ENCODE measurements at regions not wholly inside any gene's neighbourhood (a gene's known extent, or its start where the extent isn't known, plus 50 kb on each side); places are given as distances from the start of the nearest gene placed in this dataset.

DNA sequence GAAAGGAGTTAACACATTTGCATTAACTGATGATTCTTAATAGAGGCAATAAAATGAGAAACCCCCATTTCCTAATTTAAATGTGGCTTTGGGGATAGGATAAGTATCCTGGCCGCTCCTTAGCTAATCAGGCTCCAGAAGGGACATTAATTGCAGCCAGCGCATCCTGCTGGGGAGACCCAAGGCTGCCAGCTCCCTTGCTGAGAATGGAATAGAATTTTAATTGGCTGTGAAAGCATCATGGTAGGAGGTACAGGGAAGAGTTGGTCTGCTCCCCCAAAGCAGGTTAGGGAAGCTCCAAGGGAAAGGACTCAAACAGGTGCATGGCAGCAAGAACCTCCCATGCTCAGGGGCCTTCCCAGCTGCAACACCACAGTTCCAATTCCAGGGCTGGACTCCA lies 71.4 kb downstream of the MARCHF4 start:
- peaks cover 3% of the 10 kb centered on the region for H3K27me3 Mint-ChIP-seq (ENCODE audit: low read depth)
- H3K27ac Mint-ChIP-seq = no peak overlapping the region
- no peaks in the 10 kb centered on the region for H3K9me3 Mint-ChIP-seq (ENCODE audit: insufficient read depth)
- DNase-seq = no peak
- no peak overlapping the region for H3K4me3 Mint-ChIP-seq
- no peak for ATAC-seq
- ChIA-PET CTCF (no interaction called here), POLR2A (no interaction called here)
- H3K4me1 Mint-ChIP-seq (ENCODE audit: low read depth) = peaks cover 5% of the 10 kb centered on the region
- H3K36me3 Mint-ChIP-seq (ENCODE audit: low read depth) = no peaks in the 10 kb centered on the region

DNA sequence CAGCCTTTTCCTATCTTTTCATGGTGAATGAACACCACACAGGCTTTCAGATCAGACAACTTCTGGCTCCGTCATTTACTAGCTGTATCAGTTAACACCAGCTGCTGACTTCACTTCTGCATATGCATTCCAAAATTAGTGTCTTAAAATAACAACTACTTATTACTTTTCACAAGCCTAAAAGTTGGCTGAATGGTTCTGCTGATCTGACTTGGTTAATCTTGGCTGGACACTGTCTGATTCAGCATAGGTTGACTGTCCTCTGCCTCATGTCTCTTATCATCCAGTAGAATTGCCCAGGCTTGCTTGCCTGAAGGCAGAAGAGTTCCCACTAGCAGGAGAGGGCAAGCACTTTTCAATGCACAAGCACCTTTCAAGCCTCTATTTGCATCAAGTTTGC lies 72.7 kb downstream of the MARCHF4 start:
- Mint-ChIP-seq H3K4me1 (ENCODE audit: low read depth) (peaks cover 5% of the 10 kb centered on the region), H3K36me3 (ENCODE audit: low read depth) (no peaks in the 10 kb centered on the region), H3K27me3 (ENCODE audit: low read depth) (peaks cover 3% of the 10 kb centered on the region), H3K9me3 (ENCODE audit: insufficient read depth) (no peaks in the 10 kb centered on the region), H3K4me3 (no peak overlapping the region), H3K27ac (no peak overlapping the region)
- CTCF ChIA-PET = no interaction called here
- no peak for ATAC-seq
- DNase-seq = no peak
- POLR2A ChIA-PET = no interaction called here

DNA sequence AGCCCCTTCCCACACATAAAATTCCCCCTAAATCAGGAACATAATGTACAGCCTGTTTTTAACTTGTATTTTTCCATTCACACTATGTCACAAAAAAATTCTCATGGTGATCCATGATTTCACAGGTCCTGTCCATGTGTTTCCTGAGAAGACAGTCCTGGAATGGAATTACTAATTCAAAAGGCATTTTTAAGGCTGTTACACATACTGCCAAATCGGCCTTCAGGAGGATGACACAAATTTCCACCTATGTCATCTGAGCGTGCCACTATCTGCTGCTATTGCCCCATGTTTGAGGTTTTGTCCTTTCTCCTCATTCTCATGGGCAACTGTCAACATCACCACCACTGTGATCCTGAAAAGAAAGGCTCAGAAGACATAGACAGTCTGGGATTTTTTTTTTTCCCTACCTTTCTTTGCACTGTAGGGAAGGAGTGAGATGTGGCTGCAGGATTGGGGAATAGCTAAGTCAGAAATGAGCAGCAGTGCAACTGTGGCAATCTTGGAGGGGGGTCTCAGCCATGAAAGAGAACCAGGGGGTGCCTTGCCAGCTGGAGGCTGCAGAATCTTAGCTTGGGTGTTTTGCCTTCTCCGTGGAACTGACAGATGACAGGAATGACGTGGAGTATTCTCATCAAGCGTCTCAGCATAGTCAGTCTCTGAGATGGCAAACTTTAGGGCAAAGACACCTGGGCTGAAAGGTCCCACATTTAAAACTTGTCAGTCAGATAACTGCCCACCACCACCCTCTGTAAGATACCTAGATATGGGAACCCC lies 73.4 kb downstream of the MARCHF4 start:
- ATAC-seq = no peak
- POLR2A ChIA-PET = no interaction called here
- Mint-ChIP-seq H3K9me3 (ENCODE audit: insufficient read depth) (no peaks in the 10 kb centered on the region), H3K4me3 (no peak overlapping the region), H3K36me3 (ENCODE audit: low read depth) (no peaks in the 10 kb centered on the region), H3K27me3 (ENCODE audit: low read depth) (peaks cover 3% of the 10 kb centered on the region), H3K27ac (no peak overlapping the region), H3K4me1 (ENCODE audit: low read depth) (peaks cover 5% of the 10 kb centered on the region)
- DNase-seq = no peak
- CTCF ChIA-PET = no interaction called here

DNA sequence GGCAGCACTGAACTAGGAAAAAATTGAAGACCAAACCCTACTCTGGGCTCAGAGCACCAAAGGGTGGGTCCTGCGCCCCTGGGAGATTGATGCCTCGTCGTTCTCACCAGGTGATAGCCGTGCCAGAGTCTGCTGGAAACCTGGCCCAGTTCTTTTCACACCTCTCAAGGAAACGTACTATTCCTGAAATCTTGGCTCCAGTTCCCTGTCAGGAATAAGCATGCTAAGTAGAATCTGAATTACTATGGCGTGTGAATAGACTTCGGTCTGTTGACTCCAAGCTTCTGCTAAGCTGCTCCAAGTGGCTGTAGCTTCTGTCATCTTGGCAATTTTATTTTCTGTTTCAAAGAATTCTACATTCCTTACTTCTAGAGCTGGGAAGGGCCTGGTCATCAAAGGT lies 75.4 kb downstream of the MARCHF4 start:
- Mint-ChIP-seq H3K4me1 (ENCODE audit: low read depth) (peaks cover 5% of the 10 kb centered on the region), H3K36me3 (ENCODE audit: low read depth) (no peaks in the 10 kb centered on the region), H3K9me3 (ENCODE audit: insufficient read depth) (no peaks in the 10 kb centered on the region), H3K4me3 (no peak overlapping the region), H3K27ac (no peak overlapping the region), H3K27me3 (ENCODE audit: low read depth) (peaks cover 6% of the 10 kb centered on the region)
- ChIA-PET POLR2A (no interaction called here), CTCF (interaction anchor here (0.7 kb wide), 1 partner anchor 476 kb away, joined by 3 read pairs; no protein-coding TSS in a partner anchor)
- DNase-seq (no peak), ATAC-seq (no peak)

DNA sequence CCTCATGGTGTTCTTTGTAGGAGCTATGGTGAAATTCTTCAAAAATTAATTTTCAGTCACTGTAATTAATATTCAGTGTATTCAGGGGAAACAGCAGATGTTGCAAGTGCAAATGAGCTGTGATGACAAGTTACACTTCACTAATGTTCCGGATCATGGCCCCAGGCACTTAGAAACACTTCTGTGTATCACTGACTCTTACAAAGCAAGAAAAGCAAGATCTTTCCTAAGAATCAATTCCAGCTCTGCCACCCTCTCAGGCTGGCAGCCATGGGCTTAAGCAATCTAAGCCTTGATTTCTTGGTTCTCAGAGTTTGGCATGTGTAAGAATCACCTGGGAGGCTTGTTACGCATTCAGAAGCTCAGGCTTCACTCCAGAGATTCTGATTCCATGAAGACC lies 78.0 kb downstream of the MARCHF4 start:
- POLR2A ChIA-PET = no interaction called here
- H3K4me1 Mint-ChIP-seq (ENCODE audit: low read depth) = peaks cover 5% of the 10 kb centered on the region
- DNase-seq = no peak
- no peaks in the 10 kb centered on the region for H3K36me3 Mint-ChIP-seq (ENCODE audit: low read depth)
- CTCF ChIA-PET = interaction anchor here (1.6 kb wide), 1 partner anchor 110 kb away, joined by 4 read pairs; no protein-coding TSS in a partner anchor
- no peak overlapping the region for H3K27ac Mint-ChIP-seq
- no peak overlapping the region for H3K4me3 Mint-ChIP-seq
- ATAC-seq = no peak
- no peaks in the 10 kb centered on the region for H3K9me3 Mint-ChIP-seq (ENCODE audit: insufficient read depth)
- H3K27me3 Mint-ChIP-seq (ENCODE audit: low read depth) = peaks cover 2% of the 10 kb centered on the region

DNA sequence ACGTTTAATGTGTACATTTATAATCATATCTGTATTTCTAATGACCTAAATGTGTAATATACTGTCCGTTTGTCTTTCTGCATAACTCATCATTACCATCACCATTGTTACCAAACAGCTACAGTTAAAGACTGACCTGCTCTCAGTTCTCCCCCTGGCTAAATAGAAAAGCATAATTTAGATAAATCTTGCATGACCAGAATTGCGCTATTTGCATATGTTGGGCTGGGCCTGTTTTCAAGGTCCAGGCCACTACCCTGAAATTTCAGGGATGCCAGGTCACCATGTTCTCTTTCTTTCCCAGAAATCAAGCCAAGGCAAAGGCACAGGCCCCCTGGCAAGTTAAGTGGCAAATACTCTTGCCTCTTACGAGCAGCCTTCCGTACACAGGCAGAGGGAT lies 78.4 kb downstream of the MARCHF4 start:
- Mint-ChIP-seq H3K27me3 (ENCODE audit: low read depth) (peaks cover 2% of the 10 kb centered on the region), H3K4me1 (ENCODE audit: low read depth) (peaks cover 5% of the 10 kb centered on the region), H3K36me3 (ENCODE audit: low read depth) (no peaks in the 10 kb centered on the region), H3K27ac (no peak overlapping the region), H3K4me3 (no peak overlapping the region), H3K9me3 (ENCODE audit: insufficient read depth) (no peaks in the 10 kb centered on the region)
- ATAC-seq (no peak), DNase-seq (no peak)
- POLR2A ChIA-PET = no interaction called here
- CTCF ChIA-PET = interaction anchor here (1.6 kb wide), 1 partner anchor 110 kb away, joined by 4 read pairs; no protein-coding TSS in a partner anchor

DNA sequence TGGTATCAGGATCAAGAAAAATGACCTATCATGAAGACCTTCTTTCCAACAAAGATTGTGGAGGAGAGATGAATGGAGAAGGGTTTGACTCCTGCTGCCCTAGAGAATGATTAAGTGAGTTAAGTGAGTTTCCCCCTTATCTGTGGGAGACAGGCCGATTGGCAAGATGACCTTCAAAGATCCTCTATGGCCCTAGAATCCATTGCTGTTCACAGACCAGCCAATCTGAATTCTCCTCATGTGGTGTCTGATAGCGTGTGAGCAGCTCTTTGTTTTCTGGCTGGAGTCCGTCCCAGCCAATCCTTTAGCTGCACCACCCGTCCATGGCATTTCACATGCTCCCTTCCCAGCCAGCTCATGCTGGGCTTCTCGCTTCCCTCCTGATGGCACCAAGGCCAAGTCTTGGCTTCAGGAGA lies 79.4 kb downstream of the MARCHF4 start:
- ChIA-PET POLR2A (no interaction called here), CTCF (no interaction called here)
- H3K4me3 Mint-ChIP-seq = no peak overlapping the region
- H3K27me3 Mint-ChIP-seq (ENCODE audit: low read depth) = peaks cover 2% of the 10 kb centered on the region
- ATAC-seq = no peak
- H3K4me1 Mint-ChIP-seq (ENCODE audit: low read depth) = peaks cover 5% of the 10 kb centered on the region
- no peaks in the 10 kb centered on the region for H3K36me3 Mint-ChIP-seq (ENCODE audit: low read depth)
- no peaks in the 10 kb centered on the region for H3K9me3 Mint-ChIP-seq (ENCODE audit: insufficient read depth)
- no peak overlapping the region for H3K27ac Mint-ChIP-seq
- DNase-seq = no peak

DNA sequence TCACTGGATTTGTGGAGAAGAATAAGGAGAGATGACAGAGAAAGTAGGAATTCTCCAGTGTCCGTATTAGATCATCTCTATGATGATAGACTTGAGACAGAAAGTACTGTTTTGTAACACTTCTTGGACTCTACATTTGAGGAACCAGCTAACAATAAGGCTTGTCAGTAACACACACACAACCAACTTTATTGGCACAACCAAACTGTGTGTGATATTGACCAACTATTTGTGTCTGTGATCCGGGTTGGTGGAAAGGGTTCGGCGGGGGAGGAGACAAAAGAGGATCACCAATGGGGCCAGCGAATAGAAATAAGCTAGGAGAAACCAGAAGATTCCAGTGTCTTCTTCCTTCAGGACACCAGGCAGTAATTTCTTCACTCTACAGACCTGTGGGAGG lies 79.8 kb downstream of the MARCHF4 start:
- H3K27ac Mint-ChIP-seq = no peak overlapping the region
- H3K27me3 Mint-ChIP-seq (ENCODE audit: low read depth) = peaks cover 2% of the 10 kb centered on the region
- no peak overlapping the region for H3K4me3 Mint-ChIP-seq
- DNase-seq (no peak), ATAC-seq (no peak)
- no peaks in the 10 kb centered on the region for H3K9me3 Mint-ChIP-seq (ENCODE audit: insufficient read depth)
- ChIA-PET POLR2A (no interaction called here), CTCF (no interaction called here)
- peaks cover 5% of the 10 kb centered on the region for H3K4me1 Mint-ChIP-seq (ENCODE audit: low read depth)
- no peaks in the 10 kb centered on the region for H3K36me3 Mint-ChIP-seq (ENCODE audit: low read depth)

DNA sequence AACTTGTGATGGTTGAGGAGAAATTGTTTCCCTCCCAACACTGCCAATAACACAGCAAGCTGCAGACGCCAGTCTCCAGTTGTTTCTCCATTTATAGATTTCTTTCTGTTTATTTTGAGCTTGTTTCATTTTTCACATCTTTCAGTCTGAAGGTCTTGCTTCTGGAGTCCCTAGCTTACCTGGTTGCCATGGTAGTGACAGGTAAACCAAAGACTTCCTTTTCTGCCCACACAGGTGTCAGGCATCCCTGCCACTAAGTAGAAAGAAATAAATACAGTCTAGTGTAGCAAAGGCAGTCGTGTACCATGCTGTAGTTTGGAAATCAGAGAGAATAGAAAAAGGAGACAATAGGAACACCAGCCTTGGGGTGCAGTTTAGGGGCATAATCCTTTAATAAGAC lies 82.8 kb downstream of the MARCHF4 start:
- no peak overlapping the region for H3K4me3 Mint-ChIP-seq
- peaks cover 2% of the 10 kb centered on the region for H3K27me3 Mint-ChIP-seq (ENCODE audit: low read depth)
- no peaks in the 10 kb centered on the region for H3K4me1 Mint-ChIP-seq (ENCODE audit: low read depth)
- H3K36me3 Mint-ChIP-seq (ENCODE audit: low read depth) = no peaks in the 10 kb centered on the region
- no peaks in the 10 kb centered on the region for H3K9me3 Mint-ChIP-seq (ENCODE audit: insufficient read depth)
- CTCF ChIA-PET = no interaction called here
- DNase-seq (no peak), ATAC-seq (no peak)
- POLR2A ChIA-PET = no interaction called here
- no peak overlapping the region for H3K27ac Mint-ChIP-seq

DNA sequence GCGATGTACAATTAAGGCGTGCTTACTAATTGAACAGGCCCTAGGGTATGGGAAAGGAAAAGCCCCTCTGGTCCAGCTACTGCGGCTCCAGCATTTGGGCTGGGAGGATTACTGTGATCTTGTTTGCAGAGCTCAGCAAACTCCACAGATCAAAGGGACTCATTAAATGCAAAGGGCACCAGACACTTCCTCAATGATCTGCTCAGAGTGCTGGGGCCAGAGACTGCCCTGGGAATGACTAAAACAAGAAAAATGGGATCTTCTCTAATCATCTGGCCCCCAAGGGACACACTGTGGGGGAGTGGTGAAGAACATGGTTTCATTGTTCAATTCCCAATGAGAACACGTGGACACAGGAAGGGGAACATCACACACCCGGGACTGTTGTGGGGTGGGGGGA lies 85.0 kb downstream of the MARCHF4 start:
- no peak for DNase-seq
- POLR2A ChIA-PET = no interaction called here
- ATAC-seq = no peak
- CTCF ChIA-PET = interaction anchor here (0.8 to 1.1 kb wide), 2 partner anchors 117 to 122 kb away, joined by 3 to 4 read pairs; no protein-coding TSS in a partner anchor
- no peaks in the 10 kb centered on the region for H3K4me1 Mint-ChIP-seq (ENCODE audit: low read depth)
- H3K4me3 Mint-ChIP-seq = no peak overlapping the region
- no peak overlapping the region for H3K27ac Mint-ChIP-seq
- H3K36me3 Mint-ChIP-seq (ENCODE audit: low read depth) = no peaks in the 10 kb centered on the region
- no peaks in the 10 kb centered on the region for H3K9me3 Mint-ChIP-seq (ENCODE audit: insufficient read depth)
- no peaks in the 10 kb centered on the region for H3K27me3 Mint-ChIP-seq (ENCODE audit: low read depth)

DNA sequence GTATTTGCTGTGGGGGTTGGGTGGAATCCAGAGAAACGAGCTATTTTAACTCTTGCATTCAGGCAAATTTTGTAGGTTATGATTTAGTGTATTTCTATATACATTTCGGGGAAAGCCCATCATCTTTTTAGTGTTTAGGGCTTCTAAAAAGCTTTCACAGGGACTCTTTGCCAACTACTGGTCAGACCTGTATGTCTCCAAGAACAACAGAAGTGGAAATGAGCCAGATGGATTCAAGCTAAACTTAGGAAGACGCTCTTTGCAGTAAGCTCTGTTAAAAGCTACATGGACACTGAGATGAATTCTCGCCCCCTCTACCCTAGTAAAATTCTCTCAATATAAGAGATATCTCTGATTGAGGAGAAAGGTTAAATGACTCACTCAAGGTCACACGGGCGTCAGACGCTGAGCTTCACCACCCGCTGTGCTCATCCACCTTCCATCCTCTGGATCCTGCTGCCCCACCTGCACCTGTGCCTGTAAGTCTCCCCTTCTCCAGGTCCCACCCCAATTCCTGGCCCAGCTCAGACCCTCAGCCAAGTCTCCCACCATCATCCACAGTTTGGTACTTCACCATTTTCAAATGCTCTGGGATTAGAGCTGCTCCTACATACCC lies 85.6 kb downstream of the MARCHF4 start:
- Mint-ChIP-seq H3K36me3 (ENCODE audit: low read depth) (no peaks in the 10 kb centered on the region), H3K9me3 (ENCODE audit: insufficient read depth) (no peaks in the 10 kb centered on the region), H3K4me3 (no peak overlapping the region), H3K27me3 (ENCODE audit: low read depth) (no peaks in the 10 kb centered on the region), H3K4me1 (ENCODE audit: low read depth) (no peaks in the 10 kb centered on the region), H3K27ac (no peak overlapping the region)
- ATAC-seq (no peak), DNase-seq (no peak)
- CTCF ChIA-PET = interaction anchor here (0.8 to 1.1 kb wide), 3 partner anchors 15 to 123 kb away, joined by 3 to 4 read pairs (median 3); no protein-coding TSS in a partner anchor
- POLR2A ChIA-PET = no interaction called here

DNA sequence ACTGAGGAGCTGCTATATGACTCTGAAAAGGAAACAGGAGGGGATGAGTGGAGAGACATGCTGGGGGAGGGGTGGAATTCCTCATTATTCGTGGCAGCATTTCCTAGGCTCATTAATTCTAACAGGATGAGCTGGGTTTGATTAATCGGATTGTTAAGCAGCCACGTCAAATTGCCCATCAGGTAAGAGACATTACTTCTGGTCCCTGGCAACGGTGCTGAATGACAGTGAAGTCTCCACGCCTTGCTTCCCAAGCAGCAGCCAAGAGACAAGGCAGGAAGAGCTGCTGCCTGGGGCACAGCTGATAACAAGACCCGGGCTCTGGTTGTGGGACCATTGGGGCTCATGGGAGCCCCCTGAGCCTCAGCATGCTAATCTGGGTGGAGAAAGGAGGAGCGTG lies 86.6 kb downstream of the MARCHF4 start:
- Mint-ChIP-seq H3K4me3 (no peak overlapping the region), H3K27ac (no peak overlapping the region), H3K36me3 (ENCODE audit: low read depth) (no peaks in the 10 kb centered on the region), H3K9me3 (ENCODE audit: insufficient read depth) (no peaks in the 10 kb centered on the region), H3K4me1 (ENCODE audit: low read depth) (no peaks in the 10 kb centered on the region), H3K27me3 (ENCODE audit: low read depth) (no peaks in the 10 kb centered on the region)
- no peak for ATAC-seq
- ChIA-PET CTCF (interaction anchor here (1.1 kb wide), 1 partner anchor 16 kb away, joined by 3 read pairs; no protein-coding TSS in a partner anchor), POLR2A (no interaction called here)
- DNase-seq = no peak
